ENCODE measurements at regions not wholly inside any gene's neighbourhood (a gene's known extent, or its start where the extent isn't known, plus 50 kb on each side); places are given as distances from the start of the nearest gene placed in this dataset.

DNA sequence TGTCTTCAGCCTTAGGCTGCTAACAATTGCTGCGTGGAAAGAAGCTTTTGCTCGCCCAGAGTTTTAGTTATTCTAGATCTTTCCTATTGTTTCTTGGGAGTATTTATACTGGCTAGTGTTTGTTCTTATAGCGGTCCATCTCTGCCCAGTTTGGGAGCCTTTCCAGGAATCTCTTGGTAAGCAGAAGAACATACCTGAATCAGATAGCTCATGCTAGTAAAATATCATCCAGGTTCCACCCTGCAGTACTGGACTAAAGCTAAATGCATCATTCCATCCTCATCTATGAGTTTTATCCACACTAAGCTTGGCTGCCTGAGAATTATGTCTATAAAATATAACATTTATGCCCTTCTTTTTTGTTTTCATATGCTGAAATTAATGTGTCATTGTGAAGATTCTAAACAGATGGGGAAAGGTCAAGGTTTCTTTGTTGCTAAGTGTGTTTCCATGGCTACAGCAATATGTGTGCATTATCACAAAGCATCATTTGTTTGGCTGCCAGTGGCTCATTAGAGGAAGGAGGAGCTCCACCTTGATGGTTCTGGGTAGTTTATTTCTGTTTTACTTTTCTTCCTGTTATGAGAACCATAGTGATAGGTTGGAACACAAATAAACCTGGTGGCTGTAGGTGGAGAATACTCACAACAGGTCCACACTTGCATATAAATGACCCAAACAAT, 182.8 kb downstream of the PIK3C3 start:
- H3K36me3 ChIP-seq (ENCODE audit: insufficient read depth, low read length): no peaks in the 10 kb centered on the region
- no peak overlapping the region for H3K27ac ChIP-seq (ENCODE audit: low read depth, low read length)
- no peaks in the 10 kb centered on the region for H3K4me1 ChIP-seq (ENCODE audit: insufficient read depth, low read length)
- H3K9me3 ChIP-seq (ENCODE audit: low read length): no peaks in the 10 kb centered on the region
- H3K27me3 ChIP-seq (ENCODE audit: control insufficient read depth in 1 of 2, insufficient read depth in 2 of 2, low read length in 2 of 2): no peaks in the 10 kb centered on the region
- no peak overlapping the region for H3K9ac ChIP-seq (ENCODE audit: low read length)
- H3K4me3 ChIP-seq (ENCODE audit: low read depth in 1 of 2, low read length in 2 of 2): no peak overlapping the region

DNA sequence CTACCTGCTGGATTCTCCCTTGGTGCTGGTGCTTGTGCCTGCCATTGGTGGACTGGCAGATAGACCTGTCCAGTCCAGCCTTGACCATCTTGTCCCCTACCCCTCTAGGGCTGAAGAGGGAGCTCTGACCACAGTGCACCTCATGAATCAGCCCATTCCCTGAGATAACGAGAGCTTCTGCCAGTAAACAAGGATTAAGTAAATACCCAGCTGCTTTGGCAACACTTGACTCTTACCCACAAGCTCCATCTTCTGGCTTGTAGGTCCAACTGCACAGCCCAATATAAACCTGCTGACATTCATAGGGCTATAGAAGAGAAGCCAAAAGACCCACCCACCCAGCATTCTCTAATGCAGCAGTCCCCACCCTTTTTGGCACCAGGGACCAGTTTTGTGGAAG, 186.4 kb downstream of the PIK3C3 start:
- Histone ChIP-seq H3K9ac (ENCODE audit: low read length) (no peak overlapping the region), H3K36me3 (ENCODE audit: insufficient read depth, low read length) (no peaks in the 10 kb centered on the region), H3K4me1 (ENCODE audit: insufficient read depth, low read length) (no peaks in the 10 kb centered on the region), H3K27ac (ENCODE audit: low read depth, low read length) (no peak overlapping the region), H3K4me3 (ENCODE audit: low read depth in 1 of 2, low read length in 2 of 2) (no peak overlapping the region), H3K9me3 (ENCODE audit: low read length) (no peaks in the 10 kb centered on the region), H3K27me3 (ENCODE audit: control insufficient read depth in 1 of 2, insufficient read depth in 2 of 2, low read length in 2 of 2) (no peaks in the 10 kb centered on the region)

DNA sequence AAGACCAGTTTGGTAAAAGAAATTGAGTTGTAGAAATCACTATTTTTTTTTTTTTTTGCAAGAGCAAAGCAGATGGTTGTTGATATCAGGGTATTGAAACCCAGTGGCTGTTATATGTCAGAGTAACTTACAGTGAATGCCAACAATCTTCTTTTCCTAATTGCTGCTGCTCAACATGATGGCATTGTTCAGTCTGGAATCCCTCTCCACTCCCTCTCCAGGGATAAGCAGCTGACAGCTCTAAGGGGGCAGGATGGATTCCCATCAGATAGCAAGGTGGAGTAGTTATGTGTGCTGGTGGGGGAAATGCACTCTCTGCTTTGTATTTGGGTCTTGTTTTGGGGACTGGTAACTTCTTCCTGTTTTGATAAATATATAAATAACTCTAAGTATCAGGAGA, 200.0 kb downstream of the PIK3C3 start:
- H3K27me3 ChIP-seq (ENCODE audit: control insufficient read depth in 1 of 2, insufficient read depth in 2 of 2, low read length in 2 of 2): no peaks in the 10 kb centered on the region
- no peaks in the 10 kb centered on the region for H3K4me1 ChIP-seq (ENCODE audit: insufficient read depth, low read length)
- no peak overlapping the region for H3K27ac ChIP-seq (ENCODE audit: low read depth, low read length)
- H3K9ac ChIP-seq (ENCODE audit: low read length): no peak overlapping the region
- H3K4me3 ChIP-seq (ENCODE audit: low read depth in 1 of 2, low read length in 2 of 2): no peak overlapping the region
- H3K9me3 ChIP-seq (ENCODE audit: low read length): no peaks in the 10 kb centered on the region
- H3K36me3 ChIP-seq (ENCODE audit: insufficient read depth, low read length): no peaks in the 10 kb centered on the region

DNA sequence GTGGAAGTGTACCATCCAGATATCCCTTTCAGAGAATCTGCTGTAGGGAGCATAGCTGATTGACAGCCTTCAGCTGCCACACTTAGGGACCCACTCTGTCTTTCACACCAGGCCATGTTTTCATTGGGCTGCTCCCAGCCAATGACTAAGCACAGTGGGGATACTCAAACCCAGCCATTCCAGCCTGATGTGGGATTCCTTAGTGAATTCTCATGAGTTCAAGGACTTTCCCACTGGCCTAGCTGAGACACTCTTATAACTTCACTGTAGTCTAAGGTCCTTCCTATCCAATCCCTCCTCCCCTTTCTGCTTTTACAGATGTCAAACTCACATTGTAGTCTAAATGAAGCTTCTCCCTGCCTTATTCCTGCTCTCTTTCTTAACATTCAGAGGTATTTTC, 201.2 kb downstream of the PIK3C3 start:
- H3K9me3 ChIP-seq (ENCODE audit: low read length): no peaks in the 10 kb centered on the region
- H3K36me3 ChIP-seq (ENCODE audit: insufficient read depth, low read length): no peaks in the 10 kb centered on the region
- no peak overlapping the region for H3K4me3 ChIP-seq (ENCODE audit: low read depth in 1 of 2, low read length in 2 of 2)
- no peak overlapping the region for H3K9ac ChIP-seq (ENCODE audit: low read length)
- no peak overlapping the region for H3K27ac ChIP-seq (ENCODE audit: low read depth, low read length)
- H3K4me1 ChIP-seq (ENCODE audit: insufficient read depth, low read length): no peaks in the 10 kb centered on the region
- H3K27me3 ChIP-seq (ENCODE audit: control insufficient read depth in 1 of 2, insufficient read depth in 2 of 2, low read length in 2 of 2): no peaks in the 10 kb centered on the region

DNA sequence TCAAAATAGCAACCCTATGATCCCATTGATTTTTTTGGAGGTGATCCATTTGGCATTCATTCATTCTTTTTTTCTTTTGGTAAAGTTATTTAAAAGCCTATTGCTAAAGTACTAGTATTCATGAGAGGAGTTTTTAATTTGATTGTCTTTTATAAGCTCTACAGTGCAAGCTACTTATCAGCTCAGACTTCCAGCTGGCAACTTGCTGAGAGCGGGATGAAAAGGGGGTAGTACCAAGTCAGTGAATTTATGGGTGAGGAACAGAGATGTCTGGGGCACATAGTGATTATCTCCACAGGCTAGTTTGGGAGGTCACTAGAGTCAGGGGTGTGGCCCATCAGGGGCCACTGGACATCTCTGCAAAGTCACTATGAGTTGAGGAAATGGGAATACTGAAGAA, 202.4 kb downstream of the PIK3C3 start:
- no peak overlapping the region for H3K4me3 ChIP-seq (ENCODE audit: low read depth in 1 of 2, low read length in 2 of 2)
- H3K36me3 ChIP-seq (ENCODE audit: insufficient read depth, low read length): no peaks in the 10 kb centered on the region
- no peak overlapping the region for H3K9ac ChIP-seq (ENCODE audit: low read length)
- H3K27ac ChIP-seq (ENCODE audit: low read depth, low read length): no peak overlapping the region
- no peaks in the 10 kb centered on the region for H3K9me3 ChIP-seq (ENCODE audit: low read length)
- no peaks in the 10 kb centered on the region for H3K4me1 ChIP-seq (ENCODE audit: insufficient read depth, low read length)
- H3K27me3 ChIP-seq (ENCODE audit: control insufficient read depth in 1 of 2, insufficient read depth in 2 of 2, low read length in 2 of 2): no peaks in the 10 kb centered on the region

DNA sequence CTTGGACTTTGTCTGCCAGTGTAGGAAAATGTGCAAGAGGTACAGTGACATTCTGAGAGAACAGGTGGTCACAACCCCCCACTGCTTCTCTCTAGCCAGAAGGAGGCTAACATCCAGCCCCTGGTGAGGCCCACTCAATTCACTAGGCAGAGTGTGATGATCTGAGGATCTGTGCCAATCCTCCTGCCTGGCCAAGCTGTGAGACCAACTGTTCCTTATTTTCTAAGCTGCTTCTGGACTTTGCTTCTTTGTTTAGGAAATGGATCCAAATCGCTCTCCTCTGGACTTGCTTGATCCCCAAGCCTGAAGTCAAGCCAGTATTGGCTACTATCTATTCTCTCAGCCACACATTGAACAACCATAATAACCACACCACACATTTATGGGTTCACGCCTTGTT, 202.8 kb downstream of the PIK3C3 start:
- Histone ChIP-seq H3K4me3 (ENCODE audit: low read depth in 1 of 2, low read length in 2 of 2) (no peak overlapping the region), H3K9me3 (ENCODE audit: low read length) (no peaks in the 10 kb centered on the region), H3K27ac (ENCODE audit: low read depth, low read length) (no peak overlapping the region), H3K27me3 (ENCODE audit: control insufficient read depth in 1 of 2, insufficient read depth in 2 of 2, low read length in 2 of 2) (no peaks in the 10 kb centered on the region), H3K36me3 (ENCODE audit: insufficient read depth, low read length) (no peaks in the 10 kb centered on the region), H3K9ac (ENCODE audit: low read length) (no peak overlapping the region), H3K4me1 (ENCODE audit: insufficient read depth, low read length) (no peaks in the 10 kb centered on the region)

DNA sequence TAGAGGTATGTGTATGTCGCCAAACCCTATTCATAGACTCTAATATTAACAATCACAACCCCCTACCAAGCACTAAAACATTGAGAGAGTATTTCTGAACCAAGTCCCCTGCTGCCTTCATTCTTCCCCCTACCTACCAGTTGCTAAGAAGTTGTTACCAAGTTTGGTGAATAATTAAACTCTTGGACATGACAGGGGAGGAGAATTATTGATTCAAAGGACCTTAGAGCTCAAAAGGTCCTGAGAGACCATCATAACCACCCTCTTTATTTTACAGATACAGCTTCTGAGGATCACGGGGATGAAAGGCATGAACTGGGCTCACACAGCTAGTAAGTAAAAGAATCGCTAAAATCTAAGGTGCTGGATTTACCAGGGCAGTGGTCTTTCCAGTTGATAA, 204.1 kb downstream of the PIK3C3 start:
- Histone ChIP-seq H3K9ac (ENCODE audit: low read length) (no peak overlapping the region), H3K27ac (ENCODE audit: low read depth, low read length) (no peak overlapping the region), H3K27me3 (ENCODE audit: control insufficient read depth in 1 of 2, insufficient read depth in 2 of 2, low read length in 2 of 2) (no peaks in the 10 kb centered on the region), H3K36me3 (ENCODE audit: insufficient read depth, low read length) (no peaks in the 10 kb centered on the region), H3K4me1 (ENCODE audit: insufficient read depth, low read length) (no peaks in the 10 kb centered on the region), H3K9me3 (ENCODE audit: low read length) (no peaks in the 10 kb centered on the region), H3K4me3 (ENCODE audit: low read depth in 1 of 2, low read length in 2 of 2) (no peak overlapping the region)

DNA sequence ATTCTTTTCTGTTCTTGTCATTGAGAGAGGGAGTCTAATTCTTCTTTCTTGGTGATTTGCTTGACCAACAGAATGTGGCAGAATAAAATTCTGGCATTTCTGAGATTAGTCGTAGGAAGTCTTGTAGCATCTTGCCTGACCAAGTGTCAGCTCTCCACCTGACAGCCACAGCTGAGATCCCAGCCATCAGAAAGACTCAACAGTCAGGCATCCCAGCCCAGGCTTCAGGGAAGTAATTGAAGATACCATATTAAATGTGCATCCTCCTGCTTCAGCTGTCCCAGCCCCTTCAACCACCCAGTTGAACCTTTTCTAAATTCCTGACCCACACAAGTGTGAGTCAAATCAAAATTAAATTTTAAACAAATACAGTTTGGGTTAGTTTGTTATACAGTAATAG, 208.3 kb downstream of the PIK3C3 start:
- H3K4me3 ChIP-seq (ENCODE audit: low read depth in 1 of 2, low read length in 2 of 2): no peak overlapping the region
- no peaks in the 10 kb centered on the region for H3K9me3 ChIP-seq (ENCODE audit: low read length)
- H3K9ac ChIP-seq (ENCODE audit: low read length): no peak overlapping the region
- no peaks in the 10 kb centered on the region for H3K36me3 ChIP-seq (ENCODE audit: insufficient read depth, low read length)
- H3K27ac ChIP-seq (ENCODE audit: low read depth, low read length): no peak overlapping the region
- H3K4me1 ChIP-seq (ENCODE audit: insufficient read depth, low read length): no peaks in the 10 kb centered on the region
- no peaks in the 10 kb centered on the region for H3K27me3 ChIP-seq (ENCODE audit: control insufficient read depth in 1 of 2, insufficient read depth in 2 of 2, low read length in 2 of 2)

DNA sequence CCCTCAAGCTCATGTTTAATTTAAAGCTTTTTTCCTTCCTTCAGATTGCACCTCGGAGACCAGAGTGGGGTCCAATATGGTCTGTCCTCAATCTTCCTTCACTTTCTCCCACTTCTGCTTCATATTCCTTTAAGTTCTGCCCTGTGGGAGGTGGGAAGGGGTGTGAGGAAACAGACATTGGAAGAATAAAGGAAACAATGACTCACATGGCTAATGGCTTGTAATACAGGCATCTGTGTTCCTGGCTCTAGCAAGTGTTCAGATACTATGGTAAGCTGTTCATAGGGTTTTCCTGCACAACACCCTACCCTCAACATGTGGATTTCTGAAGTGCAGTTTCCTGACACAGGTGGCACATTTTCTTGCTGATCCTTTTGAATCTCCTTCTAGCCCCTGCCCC, 209.5 kb downstream of the PIK3C3 start:
- Histone ChIP-seq H3K9me3 (ENCODE audit: low read length) (no peaks in the 10 kb centered on the region), H3K4me1 (ENCODE audit: insufficient read depth, low read length) (no peaks in the 10 kb centered on the region), H3K4me3 (ENCODE audit: low read depth in 1 of 2, low read length in 2 of 2) (no peak overlapping the region), H3K36me3 (ENCODE audit: insufficient read depth, low read length) (no peaks in the 10 kb centered on the region), H3K27ac (ENCODE audit: low read depth, low read length) (no peak overlapping the region), H3K27me3 (ENCODE audit: control insufficient read depth in 1 of 2, insufficient read depth in 2 of 2, low read length in 2 of 2) (no peaks in the 10 kb centered on the region), H3K9ac (ENCODE audit: low read length) (no peak overlapping the region)

DNA sequence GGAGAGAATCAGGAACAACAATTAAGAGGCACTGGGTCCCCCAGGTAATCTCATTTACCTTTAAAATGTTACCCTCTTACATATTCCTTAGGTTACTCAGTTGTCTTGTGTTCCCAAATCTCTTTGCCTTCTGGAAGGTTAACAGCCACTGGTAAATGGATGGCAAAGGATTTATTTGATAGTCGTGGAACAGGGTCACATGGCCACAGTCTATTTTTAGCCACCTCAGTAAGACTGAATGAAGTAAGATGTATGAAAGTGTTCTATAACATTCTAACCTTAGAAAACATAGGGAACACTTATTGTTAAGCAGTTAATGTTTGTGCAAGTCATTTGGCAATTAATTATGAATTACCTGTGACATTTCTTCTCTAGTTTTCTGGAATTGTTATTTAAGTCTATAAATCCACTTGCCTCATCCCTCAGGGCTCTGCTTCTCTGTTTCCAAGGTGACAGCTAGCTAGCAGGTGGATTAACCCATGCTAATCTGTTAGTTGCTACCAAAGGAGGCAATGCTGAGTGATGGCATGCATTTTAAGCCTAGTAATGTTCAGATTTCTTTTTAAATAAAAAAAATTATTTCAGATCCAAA, 211.0 kb downstream of the PIK3C3 start:
- H3K36me3 ChIP-seq (ENCODE audit: insufficient read depth, low read length): no peaks in the 10 kb centered on the region
- no peaks in the 10 kb centered on the region for H3K4me1 ChIP-seq (ENCODE audit: insufficient read depth, low read length)

DNA sequence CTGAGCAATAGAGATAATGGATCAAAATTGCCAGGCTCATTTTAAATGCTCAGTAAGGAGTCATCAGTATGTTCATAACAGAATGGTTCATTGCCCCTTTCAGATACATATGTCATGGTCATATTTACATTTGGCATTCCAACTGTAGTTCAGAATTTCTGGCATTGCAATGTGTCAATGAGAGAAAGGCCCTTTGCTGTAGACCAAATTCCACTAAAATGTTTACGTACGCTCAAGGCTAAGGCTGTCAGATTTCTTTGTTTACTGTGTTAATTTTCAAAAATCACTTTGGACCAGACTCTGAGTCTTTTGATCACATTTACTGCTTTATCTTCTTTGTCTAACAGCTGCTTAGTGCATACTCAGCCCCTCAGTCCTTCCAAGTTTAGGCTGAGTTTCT, 213.5 kb downstream of the PIK3C3 start:
- H3K36me3 ChIP-seq (ENCODE audit: insufficient read depth, low read length): no peaks in the 10 kb centered on the region
- no peaks in the 10 kb centered on the region for H3K27me3 ChIP-seq (ENCODE audit: control insufficient read depth in 1 of 2, insufficient read depth in 2 of 2, low read length in 2 of 2)
- no peak overlapping the region for H3K27ac ChIP-seq (ENCODE audit: low read depth, low read length)
- H3K9me3 ChIP-seq (ENCODE audit: low read length): no peaks in the 10 kb centered on the region
- no peak overlapping the region for H3K9ac ChIP-seq (ENCODE audit: low read length)
- no peaks in the 10 kb centered on the region for H3K4me1 ChIP-seq (ENCODE audit: insufficient read depth, low read length)
- no peak overlapping the region for H3K4me3 ChIP-seq (ENCODE audit: low read depth in 1 of 2, low read length in 2 of 2)

More for the DNA sequence above, 211.0 kb downstream of the PIK3C3 start:
- Histone ChIP-seq H3K27me3 (ENCODE audit: control insufficient read depth in 1 of 2, insufficient read depth in 2 of 2, low read length in 2 of 2) (no peaks in the 10 kb centered on the region), H3K4me3 (ENCODE audit: low read depth in 1 of 2, low read length in 2 of 2) (no peak overlapping the region), H3K27ac (ENCODE audit: low read depth, low read length) (no peak overlapping the region), H3K9ac (ENCODE audit: low read length) (no peak overlapping the region), H3K9me3 (ENCODE audit: low read length) (no peaks in the 10 kb centered on the region)

DNA sequence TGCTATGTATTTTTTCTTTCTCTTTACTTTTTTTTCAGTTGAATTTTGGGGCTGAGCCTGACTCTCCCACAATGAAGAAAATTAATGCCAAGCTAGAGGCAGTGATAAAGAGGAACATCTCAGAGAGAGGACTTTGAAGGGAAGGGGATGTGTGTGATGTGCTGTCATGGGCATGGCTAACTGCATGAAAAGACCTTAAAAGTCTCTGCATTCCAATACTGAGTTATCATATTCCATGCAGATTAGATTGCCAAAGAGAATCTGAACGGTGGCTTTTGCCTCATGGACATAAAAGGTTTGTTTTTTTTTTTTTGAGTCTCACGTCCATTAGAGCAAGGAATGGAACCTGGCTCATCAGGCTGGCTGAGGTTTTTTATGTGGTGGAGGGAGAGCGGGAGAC, 213.9 kb downstream of the PIK3C3 start:
- Histone ChIP-seq H3K36me3 (ENCODE audit: insufficient read depth, low read length) (no peaks in the 10 kb centered on the region), H3K9me3 (ENCODE audit: low read length) (no peaks in the 10 kb centered on the region), H3K27me3 (ENCODE audit: control insufficient read depth in 1 of 2, insufficient read depth in 2 of 2, low read length in 2 of 2) (no peaks in the 10 kb centered on the region), H3K4me1 (ENCODE audit: insufficient read depth, low read length) (no peaks in the 10 kb centered on the region), H3K27ac (ENCODE audit: low read depth, low read length) (no peak overlapping the region), H3K9ac (ENCODE audit: low read length) (no peak overlapping the region), H3K4me3 (ENCODE audit: low read depth in 1 of 2, low read length in 2 of 2) (no peak overlapping the region)

All from muscle layer of colon (tissue), 2 donors.